ENCODE measurements at regions not wholly inside any gene's neighbourhood (a gene's known extent, or its start where the extent isn't known, plus 50 kb on each side); places are given as distances from the start of the nearest gene placed in this dataset.

DNA sequence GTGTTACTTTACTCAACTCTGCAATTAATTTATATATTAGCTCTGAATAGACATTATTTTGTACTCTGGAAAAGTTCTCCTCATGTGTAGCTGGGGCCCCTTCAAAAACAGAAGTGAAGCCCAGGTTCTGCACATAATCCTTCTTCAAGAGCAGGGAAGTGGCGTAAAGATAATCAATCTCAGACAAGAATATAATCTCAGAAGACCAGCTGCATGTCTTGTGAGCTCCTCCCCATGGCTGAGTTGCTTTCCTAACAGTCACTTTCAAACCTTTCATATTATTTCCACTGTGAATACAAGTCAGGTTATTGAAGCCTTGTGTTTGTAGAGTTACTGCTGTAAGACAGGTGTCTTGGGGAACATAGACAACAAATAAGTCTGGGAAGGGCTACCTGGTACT, 691.9 kb downstream of the RFPL4B start:
- ATAC-seq (no peak), DNase-seq (ENCODE audit: low spot score) (no peak)
- Histone ChIP-seq H3K79me2 (replicated peaks; ENCODE audit: insufficient read depth) (no peaks in the 10 kb centered on the region), H3K4me3 (no peak overlapping the region), H3K4me2 (no peak overlapping the region), H3K27ac (ENCODE audit: low read depth) (no peak overlapping the region), H3K36me3 (ENCODE audit: insufficient read depth) (no peaks in the 10 kb centered on the region), H3K4me1 (ENCODE audit: insufficient read depth) (no peaks in the 10 kb centered on the region), H4K20me1 (replicated peaks; ENCODE audit: insufficient read depth) (no peaks in the 10 kb centered on the region), H3K27me3 (ENCODE audit: insufficient read depth) (no peaks in the 10 kb centered on the region), H2AFZ (no peak overlapping the region), H3K9me2 (ENCODE audit: insufficient read depth) (0 out of 2 replicates have a peak, but pooled peaks cover 4% of the 10 kb centered on the region), H3F3A (replicated peaks; ENCODE audit: low read depth) (no peaks in the 10 kb centered on the region)
- no peak overlapping the region for H3K27ac Mint-ChIP-seq
- H3K4me1 Mint-ChIP-seq: no peaks in the 10 kb centered on the region
- no peaks in the 10 kb centered on the region for H3K27me3 Mint-ChIP-seq (ENCODE audit: insufficient read depth, low read depth, poor library complexity)
- no peaks in the 10 kb centered on the region; the same call in 2 of the 3 replicates for H3K9me3 Mint-ChIP-seq
- no peaks in the 10 kb centered on the region for H3K36me3 Mint-ChIP-seq (ENCODE audit: low read depth)
- no peak for TF ChIP-seq STAT1 (IDR thresholded peaks at IDR 0.05; ENCODE audit: unreplicated experiment)
- no peak for TF ChIP-seq ETS1 (IDR thresholded peaks at IDR 0.05)
- no peak for TF ChIP-seq REST (IDR thresholded peaks at IDR 0.05; ENCODE audit: unreplicated experiment)
- no peak for TF ChIP-seq JUNB (IDR thresholded peaks at IDR 0.05; ENCODE audit: unreplicated experiment)
- no peak for TF ChIP-seq ZNF114 (CRISPR knock-in tag; IDR thresholded peaks at IDR 0.05)
- no peak for TF ChIP-seq EZH2phosphoT487 (IDR thresholded peaks at IDR 0.05; ENCODE audit: unreplicated experiment)
- TF ChIP-seq EZH2 (IDR thresholded peaks at IDR 0.05; ENCODE audit: low read depth, unreplicated experiment): no peak
- no peak for TF ChIP-seq POLR2AphosphoS5 (IDR thresholded peaks at IDR 0.05; ENCODE audit: low read depth)
- TF ChIP-seq, protein P1, sequence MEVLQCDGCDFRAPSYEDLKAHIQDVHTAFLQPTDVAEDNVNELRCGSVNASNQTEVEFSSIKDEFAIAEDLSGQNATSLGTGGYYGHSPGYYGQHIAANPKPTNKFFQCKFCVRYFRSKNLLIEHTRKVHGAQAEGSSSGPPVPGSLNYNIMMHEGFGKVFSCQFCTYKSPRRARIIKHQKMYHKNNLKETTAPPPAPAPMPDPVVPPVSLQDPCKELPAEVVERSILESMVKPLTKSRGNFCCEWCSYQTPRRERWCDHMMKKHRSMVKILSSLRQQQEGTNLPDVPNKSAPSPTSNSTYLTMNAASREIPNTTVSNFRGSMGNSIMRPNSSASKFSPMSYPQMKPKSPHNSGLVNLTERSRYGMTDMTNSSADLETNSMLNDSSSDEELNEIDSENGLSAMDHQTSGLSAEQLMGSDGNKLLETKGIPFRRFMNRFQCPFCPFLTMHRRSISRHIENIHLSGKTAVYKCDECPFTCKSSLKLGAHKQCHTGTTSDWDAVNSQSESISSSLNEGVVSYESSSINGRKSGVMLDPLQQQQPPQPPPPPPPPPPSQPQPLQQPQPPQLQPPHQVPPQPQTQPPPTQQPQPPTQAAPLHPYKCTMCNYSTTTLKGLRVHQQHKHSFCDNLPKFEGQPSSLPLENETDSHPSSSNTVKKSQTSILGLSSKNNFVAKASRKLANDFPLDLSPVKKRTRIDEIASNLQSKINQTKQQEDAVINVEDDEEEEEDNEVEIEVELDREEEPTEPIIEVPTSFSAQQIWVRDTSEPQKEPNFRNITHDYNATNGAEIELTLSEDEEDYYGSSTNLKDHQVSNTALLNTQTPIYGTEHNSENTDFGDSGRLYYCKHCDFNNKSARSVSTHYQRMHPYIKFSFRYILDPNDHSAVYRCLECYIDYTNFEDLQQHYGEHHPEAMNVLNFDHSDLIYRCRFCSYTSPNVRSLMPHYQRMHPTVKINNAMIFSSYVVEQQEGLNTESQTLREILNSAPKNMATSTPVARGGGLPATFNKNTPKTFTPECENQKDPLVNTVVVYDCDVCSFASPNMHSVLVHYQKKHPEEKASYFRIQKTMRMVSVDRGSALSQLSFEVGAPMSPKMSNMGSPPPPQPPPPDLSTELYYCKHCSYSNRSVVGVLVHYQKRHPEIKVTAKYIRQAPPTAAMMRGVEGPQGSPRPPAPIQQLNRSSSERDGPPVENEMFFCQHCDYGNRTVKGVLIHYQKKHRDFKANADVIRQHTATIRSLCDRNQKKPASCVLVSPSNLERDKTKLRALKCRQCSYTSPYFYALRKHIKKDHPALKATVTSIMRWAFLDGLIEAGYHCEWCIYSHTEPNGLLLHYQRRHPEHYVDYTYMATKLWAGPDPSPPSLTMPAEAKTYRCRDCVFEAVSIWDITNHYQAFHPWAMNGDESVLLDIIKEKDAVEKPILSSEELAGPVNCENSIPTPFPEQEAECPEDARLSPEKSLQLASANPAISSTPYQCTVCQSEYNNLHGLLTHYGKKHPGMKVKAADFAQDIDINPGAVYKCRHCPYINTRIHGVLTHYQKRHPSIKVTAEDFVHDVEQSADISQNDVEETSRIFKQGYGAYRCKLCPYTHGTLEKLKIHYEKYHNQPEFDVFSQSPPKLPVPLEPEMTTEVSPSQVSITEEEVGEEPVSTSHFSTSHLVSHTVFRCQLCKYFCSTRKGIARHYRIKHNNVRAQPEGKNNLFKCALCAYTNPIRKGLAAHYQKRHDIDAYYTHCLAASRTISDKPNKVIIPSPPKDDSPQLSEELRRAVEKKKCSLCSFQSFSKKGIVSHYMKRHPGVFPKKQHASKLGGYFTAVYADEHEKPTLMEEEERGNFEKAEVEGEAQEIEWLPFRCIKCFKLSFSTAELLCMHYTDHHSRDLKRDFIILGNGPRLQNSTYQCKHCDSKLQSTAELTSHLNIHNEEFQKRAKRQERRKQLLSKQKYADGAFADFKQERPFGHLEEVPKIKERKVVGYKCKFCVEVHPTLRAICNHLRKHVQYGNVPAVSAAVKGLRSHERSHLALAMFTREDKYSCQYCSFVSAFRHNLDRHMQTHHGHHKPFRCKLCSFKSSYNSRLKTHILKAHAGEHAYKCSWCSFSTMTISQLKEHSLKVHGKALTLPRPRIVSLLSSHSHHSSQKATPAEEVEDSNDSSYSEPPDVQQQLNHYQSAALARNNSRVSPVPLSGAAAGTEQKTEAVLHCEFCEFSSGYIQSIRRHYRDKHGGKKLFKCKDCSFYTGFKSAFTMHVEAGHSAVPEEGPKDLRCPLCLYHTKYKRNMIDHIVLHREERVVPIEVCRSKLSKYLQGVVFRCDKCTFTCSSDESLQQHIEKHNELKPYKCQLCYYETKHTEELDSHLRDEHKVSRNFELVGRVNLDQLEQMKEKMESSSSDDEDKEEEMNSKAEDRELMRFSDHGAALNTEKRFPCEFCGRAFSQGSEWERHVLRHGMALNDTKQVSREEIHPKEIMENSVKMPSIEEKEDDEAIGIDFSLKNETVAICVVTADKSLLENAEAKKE (CRISPR knock-in tag; IDR thresholded peaks at IDR 0.05): no peak
- no peak for TF ChIP-seq ZNF331 (CRISPR knock-in tag; IDR thresholded peaks at IDR 0.05; ENCODE audit: low read depth)
- TF ChIP-seq, protein P2, sequence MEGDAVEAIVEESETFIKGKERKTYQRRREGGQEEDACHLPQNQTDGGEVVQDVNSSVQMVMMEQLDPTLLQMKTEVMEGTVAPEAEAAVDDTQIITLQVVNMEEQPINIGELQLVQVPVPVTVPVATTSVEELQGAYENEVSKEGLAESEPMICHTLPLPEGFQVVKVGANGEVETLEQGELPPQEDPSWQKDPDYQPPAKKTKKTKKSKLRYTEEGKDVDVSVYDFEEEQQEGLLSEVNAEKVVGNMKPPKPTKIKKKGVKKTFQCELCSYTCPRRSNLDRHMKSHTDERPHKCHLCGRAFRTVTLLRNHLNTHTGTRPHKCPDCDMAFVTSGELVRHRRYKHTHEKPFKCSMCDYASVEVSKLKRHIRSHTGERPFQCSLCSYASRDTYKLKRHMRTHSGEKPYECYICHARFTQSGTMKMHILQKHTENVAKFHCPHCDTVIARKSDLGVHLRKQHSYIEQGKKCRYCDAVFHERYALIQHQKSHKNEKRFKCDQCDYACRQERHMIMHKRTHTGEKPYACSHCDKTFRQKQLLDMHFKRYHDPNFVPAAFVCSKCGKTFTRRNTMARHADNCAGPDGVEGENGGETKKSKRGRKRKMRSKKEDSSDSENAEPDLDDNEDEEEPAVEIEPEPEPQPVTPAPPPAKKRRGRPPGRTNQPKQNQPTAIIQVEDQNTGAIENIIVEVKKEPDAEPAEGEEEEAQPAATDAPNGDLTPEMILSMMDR (conservative IDR thresholded peaks at IDR 0.05; ENCODE audit: low read depth in 2 of 2): no peak
- no peak overlapping the region for H3K4me3 Mint-ChIP-seq
